Gastrocnemius medialis (tissue), 4 donors: ENCODE measurements at regions not wholly inside any gene's neighbourhood (a gene's known extent, or its start where the extent isn't known, plus 50 kb on each side); places are given as distances from the start of the nearest gene placed in this dataset.

ENCODE experiments used
- POLR2A ChIP-seq, 2 donors: fragments of 450-650 bp; IDR thresholded peaks; one replicate each; pipeline ENCODE4 v1.6.1; 2017; ENCODE audit warnings: antibody characterized with exemption in 2 of 2, mild to moderate bottlenecking in 2 of 2, moderate library complexity in 2 of 2
- TF ChIP-seq, protein P1 (sequence below), 5 experiments: fragments of 450-650 bp in 3 of 5; fragments of 200-600 bp in 2 of 5; sonication (generic) in 2 of 5; IDR thresholded peaks in 4 of 5; conservative IDR thresholded peaks in 1 of 5; 1 replicate in 4 of 5; 2 replicates in 1 of 5; pipeline ENCODE4 v1.5.1; 2016 to 2019; ENCODE audit warnings: antibody characterized with exemption in 5 of 5, mild to moderate bottlenecking in 3 of 5, moderate library complexity in 3 of 5

DNA sequence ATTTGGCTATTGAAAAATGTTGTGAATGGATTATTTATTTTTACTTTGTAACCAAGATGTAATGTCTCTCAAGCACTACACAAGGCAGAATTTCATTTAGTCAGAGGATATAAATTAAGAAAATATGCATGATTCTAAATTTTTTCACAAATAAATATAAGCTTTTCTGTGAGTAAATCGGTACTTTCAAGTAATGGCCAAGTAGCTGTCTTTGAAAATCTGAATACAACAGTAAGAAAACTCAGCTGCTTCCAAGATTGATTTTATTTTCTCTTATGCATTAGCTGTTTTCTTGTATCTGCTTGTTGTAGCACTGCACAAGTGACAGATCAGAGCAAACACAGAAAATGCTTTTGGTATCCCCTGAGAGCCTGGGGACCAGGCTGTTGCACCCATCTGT lies 998.5 kb upstream of the GHITM start:
- TF ChIP-seq, protein P1, sequence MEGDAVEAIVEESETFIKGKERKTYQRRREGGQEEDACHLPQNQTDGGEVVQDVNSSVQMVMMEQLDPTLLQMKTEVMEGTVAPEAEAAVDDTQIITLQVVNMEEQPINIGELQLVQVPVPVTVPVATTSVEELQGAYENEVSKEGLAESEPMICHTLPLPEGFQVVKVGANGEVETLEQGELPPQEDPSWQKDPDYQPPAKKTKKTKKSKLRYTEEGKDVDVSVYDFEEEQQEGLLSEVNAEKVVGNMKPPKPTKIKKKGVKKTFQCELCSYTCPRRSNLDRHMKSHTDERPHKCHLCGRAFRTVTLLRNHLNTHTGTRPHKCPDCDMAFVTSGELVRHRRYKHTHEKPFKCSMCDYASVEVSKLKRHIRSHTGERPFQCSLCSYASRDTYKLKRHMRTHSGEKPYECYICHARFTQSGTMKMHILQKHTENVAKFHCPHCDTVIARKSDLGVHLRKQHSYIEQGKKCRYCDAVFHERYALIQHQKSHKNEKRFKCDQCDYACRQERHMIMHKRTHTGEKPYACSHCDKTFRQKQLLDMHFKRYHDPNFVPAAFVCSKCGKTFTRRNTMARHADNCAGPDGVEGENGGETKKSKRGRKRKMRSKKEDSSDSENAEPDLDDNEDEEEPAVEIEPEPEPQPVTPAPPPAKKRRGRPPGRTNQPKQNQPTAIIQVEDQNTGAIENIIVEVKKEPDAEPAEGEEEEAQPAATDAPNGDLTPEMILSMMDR (IDR thresholded peaks at IDR 0.05 in 4 of 5, conservative IDR thresholded peaks at IDR 0.05 in 1 of 5): no peak
- TF ChIP-seq POLR2A (IDR thresholded peaks at IDR 0.05): no peak
